EH (cell line): ENCODE measurements at regions not wholly inside any gene's neighbourhood (a gene's known extent, or its start where the extent isn't known, plus 50 kb on each side); places are given as distances from the start of the nearest gene placed in this dataset.

Experiments used
- DNase-seq: peaks from one replicate; pipeline ENCODE4 v3.0.0-alpha.2; 2015; ENCODE audit warnings: low read depth

DNA sequence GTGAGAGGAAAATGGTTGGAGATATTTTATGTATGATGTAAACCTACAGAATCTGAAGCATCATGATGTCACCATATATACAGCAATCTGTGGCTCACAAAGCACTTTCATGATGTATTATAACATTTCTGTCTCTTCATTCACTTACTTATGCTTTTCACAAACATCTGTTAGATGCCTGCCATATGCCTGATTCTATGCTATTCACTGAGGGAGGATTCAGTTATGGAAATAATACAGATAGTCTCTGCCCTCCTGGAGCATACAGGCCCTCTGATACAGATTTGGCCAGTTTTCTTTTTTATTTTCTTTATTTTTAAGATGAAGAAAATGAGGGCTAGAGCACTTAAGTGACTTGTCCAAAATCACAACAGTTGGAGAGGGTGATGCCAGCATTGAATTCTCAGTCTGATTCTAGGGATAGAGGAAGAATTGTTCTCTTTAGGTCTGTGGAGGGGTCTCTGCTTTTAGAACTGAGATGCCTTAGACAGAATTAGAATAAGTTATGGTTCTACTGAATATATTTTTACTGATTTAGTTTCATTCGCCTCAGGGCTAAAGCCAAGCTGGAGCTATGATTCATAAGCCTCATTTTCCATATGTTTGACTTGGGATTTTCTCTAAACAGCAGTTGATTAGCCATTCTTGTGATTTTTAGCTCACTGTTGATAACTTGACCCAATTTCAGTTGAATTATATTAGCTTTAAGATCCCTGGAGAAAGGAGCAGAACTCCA is 636.4 kb downstream of the PRELID2 start:
- DNase-seq, result peak; percentile 43

GRCh38 chr5:145189746-145190145 is 645.4 kb downstream of the PRELID2 start:
- peak; percentile 32 for DNase-seq

GRCh38 chr5:145180371-145180770 is 654.8 kb downstream of the PRELID2 start:
- DNase-seq, result no peak

DNA sequence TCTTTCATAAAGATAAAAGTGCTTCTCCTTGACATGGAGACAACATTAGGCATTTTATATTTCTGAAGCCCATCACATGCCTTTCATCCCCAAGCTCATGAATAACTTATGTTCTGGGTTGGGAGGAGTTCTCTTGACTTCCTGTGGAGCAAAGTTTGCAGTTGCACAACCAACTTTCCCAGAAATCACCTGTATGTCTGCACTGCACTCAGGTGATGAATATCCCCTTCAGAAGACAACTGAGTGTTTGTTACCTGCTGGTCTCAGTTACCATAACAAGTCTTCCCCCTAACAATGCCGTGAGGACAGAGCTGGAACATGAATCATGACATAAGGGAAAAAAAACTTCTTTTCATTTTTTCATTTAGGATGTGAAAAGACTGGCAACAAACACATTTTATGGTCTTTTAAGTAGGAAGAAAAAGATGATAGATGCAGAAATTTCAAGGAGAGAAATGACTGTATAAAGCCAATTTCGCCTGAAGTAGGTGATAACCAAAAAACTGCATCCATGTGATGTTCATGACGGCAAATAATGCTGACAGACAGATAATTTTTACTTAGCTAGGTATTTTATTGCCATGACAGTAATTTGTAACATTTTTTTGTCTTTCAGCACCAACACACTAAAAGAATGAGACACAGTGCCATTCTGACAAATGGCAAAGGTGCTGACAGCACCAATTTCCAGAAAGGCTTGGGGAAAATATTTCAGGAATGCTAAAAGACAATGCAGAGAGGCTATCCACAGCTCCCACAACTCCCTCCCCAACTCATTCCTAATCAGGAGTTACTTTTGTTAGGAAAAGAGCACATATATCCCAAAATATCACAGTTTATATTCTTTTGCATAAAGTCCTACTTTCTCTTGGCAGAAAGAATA is 656.3 kb downstream of the PRELID2 start:
- peak; percentile 59 for DNase-seq

DNA sequence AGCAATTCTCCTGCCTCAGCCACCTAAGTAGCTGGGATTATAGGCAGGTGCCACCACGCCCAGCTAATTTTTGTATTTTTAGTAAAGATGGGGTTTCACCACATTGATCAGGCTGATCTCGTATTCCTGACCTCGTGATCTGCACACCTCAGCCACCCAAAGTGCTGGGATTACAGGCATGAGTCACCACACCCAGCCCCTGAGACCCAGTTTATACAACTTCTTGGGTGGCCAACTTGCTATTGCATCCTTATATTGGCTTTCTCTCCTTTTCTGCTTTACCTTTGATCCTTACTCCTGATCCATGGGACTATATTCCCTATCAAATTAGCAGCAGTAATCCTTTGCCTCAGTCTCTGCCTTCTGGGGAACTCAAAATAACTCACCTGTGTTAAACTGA is 659.1 kb downstream of the PRELID2 start:
- DNase-seq, result no peak

DNA sequence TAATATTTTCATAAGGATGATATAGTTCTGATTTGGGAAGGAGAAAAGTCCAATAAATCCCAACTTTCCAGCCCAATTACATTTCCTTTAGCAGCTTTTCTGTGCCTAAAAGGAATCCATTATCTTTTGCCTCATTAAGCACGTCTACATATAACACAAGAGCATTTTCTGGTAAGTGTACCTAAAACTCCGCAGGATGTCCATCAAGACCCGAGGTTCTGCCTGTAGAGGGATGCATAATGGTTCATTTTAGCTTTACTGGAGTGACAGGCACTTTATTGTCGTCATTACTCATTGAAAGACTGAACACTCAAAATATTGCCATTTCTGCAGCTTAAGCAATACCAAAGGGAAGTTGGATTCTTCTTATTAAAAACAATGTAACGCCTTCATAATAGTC is 669.0 kb downstream of the PRELID2 start:
- no peak for DNase-seq

GRCh38 chr5:145163876-145164275 is 671.3 kb downstream of the PRELID2 start:
- no peak for DNase-seq

DNA sequence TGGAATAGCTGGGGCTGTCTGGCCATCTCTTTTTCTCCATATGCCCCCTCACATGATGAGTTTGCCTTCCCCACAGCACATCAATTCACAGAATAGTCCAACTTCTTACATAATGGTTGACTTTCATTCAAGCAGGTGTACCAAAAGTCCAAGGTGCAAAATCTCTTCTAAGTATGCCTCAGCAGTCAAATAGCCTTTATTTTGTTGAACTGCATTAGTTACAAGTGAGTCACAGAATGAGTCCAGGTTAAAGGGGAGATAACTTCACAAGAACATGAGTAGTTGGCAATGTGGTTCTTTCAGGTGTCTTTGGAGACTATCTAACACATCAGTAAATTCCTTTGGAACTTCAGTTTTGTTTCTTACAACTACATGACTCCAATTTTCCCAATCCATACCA is 672.5 kb downstream of the PRELID2 start:
- DNase-seq, result no peak

DNA sequence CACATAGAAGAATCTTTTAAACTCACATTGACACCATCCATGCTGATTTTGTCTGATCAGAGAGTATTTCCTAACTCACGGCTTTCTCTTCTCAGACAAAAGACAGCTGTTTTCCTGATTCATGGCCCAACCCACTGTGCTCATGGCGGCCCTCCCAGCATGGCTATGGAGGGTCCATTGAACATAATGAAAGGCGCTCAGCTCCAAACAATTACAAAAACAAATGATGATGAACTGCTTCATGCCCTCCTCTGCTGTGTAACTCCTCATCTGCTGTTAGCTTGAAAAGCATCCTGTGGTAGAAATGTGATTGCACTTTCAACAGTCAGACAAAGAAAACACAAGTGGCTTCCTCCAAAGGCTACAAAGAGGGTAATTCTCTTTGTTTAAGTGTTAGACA is 673.8 kb downstream of the PRELID2 start:
- no peak for DNase-seq

DNA sequence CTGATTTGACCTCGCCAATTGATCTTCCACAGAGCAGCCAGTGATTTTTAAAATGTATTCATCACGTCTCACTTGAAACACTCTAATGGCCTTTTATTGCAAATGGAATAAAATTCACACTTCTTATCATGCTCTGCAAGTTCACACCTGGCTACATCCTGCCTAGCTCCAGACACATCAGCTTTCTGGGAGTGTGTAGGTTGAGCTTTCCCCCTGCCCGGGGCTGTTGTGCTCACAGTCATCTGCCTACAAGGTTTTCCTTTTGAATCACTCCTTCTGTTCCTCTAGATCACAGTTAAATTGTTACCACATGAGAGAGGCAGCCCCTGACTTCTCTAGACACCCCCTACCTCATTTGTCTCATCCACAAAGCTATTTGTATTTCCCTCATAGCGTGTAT is 674.5 kb downstream of the PRELID2 start:
- no peak for DNase-seq

DNA sequence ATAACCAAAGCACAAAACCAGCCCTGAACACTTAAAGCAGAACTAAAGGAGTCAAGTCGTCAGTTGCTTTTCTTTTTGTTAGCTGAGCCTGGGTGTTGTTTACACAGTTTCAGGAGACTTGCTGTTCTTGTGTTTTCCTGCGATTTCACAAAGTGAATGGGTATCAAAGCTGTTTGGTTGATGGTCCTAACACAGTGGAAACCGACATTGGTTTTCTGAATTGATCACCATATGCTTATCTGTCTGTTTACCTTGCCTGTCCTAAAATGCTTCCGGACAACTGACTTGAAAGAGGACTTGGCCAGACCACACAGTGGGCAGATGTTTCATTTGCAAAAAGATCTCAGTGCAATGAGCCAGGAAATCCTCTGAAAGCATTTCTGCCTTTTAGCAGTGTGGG is 676.4 kb downstream of the PRELID2 start:
- no peak for DNase-seq

GRCh38 chr5:145157841-145158240 is 677.3 kb downstream of the PRELID2 start:
- DNase-seq, result peak; percentile 58

DNA sequence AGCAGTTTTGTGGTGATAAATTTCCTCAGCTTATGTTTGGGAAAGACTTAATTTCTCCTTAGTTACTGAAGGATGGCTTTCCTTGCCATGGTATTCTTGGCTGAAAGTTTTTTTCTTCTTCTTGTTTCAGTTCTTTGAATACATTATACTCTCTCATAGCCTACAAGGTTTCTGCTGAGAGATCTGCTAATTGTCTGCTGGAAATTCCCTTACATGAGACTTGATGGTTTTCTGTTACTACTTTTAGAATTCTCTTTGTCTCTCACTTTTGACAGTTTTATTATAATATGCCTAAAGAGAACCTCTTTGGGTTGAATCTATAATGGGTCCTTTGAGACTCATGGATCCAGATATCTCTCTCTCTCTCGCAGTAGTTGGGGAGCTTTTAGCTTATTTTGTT is 693.6 kb downstream of the PRELID2 start:
- DNase-seq, result no peak

DNA sequence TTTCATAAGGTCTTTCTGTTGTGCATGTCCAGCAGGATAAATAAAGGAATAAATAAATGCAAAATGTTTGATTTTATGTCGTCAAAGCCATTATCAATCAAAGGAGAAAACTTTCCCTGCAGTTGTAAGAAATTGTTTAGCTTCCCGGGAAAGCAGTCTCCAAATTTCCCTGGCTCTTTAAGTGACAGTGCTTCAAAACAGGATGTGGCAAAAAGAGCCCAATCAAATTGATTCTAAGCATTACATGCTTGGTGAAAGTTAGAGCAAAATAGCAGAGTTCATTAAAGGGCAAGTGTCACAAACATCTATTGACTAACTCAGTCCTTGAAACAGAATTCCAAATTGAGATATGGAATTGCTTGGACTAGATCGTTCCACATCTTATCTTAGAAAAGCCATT is 704.1 kb downstream of the PRELID2 start:
- peak; percentile 38 for DNase-seq

DNA sequence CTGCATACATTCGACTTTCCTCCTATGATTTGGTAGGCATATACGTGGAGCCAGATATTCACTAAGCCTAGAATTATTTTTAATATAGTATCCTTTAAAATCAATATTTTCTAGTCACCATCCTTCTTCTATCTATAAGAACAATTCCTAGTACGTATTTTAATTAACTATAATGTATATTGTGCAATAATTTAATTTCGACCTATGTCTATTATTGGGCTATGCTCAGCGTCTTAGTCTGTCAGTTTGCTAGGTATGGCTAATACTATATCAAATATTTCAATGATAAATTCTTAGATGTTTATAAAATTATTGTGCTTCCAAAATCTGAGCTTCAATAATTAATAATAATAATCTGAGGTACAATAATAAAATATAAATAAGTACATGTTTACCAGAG is 705.3 kb downstream of the PRELID2 start:
- DNase-seq, result no peak

- no peak for DNase-seq
Measured at GRCh38 chr5:145124806-145125205, 710.3 kb downstream of the PRELID2 start.

GRCh38 chr5:145118611-145119010 is 716.5 kb downstream of the PRELID2 start:
- DNase-seq, result no peak

DNA sequence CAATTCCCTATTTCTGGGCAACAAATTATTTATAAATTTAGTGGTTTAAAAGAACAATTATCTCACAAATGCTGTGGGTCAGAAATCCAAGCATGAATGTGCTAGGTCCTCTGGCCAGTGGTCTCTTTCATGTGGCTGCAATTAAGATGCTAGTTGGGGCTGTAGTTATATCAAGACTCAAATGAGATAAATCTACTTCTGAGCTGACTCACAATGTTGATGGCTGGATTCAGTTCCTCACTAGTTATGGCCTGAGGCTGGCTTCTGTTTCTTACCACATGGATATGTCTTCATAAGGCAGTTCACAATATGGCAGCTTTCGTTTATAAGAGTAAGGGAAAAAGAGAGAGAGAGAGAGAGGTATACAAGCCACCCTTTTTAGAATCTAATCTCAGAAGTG is 717.0 kb downstream of the PRELID2 start:
- DNase-seq, result peak; percentile 35

DNA sequence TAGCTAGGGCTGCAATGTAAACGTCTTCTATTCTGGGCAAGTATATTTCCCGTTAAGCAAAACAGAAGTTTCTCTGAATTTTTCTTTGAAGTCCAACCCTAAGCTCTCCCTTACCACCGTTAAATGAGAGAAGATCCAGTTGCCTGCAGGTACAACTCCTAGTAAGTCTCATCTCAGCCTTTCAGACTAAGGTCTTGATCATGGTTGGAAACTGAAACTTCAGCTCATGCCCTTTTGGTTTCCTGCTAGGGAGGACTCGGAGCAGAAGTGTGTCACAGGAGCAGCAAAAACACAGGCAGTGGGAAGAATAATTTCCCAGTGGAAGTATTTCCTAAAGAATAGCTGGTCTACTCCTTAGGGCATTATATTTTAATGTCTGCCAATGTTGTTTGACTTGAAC is 717.9 kb downstream of the PRELID2 start:
- DNase-seq, result no peak

GRCh38 chr5:145111420-145111819 is 723.7 kb downstream of the PRELID2 start:
- DNase-seq, result peak; percentile 3

- DNase-seq, result peak; percentile 45
Measured at GRCh38 chr5:145110834-145111233, 724.3 kb downstream of the PRELID2 start.

DNA sequence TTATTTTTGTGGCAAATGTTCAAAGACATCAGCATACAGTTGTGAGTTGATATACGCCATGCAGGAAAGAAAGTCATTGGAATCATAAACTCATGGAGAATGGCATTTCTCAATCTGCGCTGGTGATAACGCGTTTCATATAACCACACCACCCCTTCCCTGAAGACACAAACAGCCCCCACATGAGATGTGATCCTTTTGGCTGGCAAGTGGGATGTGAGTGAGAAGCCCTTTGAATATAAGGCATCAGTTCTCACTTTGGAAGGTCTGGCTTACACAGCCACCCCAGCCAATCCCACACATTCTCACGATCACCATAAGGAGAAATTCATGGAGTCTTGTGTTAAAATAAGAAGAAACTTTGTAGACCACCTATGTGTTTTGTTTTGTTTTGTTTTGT is 725.0 kb downstream of the PRELID2 start:
- DNase-seq, result no peak

- no peak for DNase-seq
Measured at GRCh38 chr5:145105384-145105783, 729.8 kb downstream of the PRELID2 start.
